ENCODE measurements at regions not wholly inside any gene's neighbourhood (a gene's known extent, or its start where the extent isn't known, plus 50 kb on each side); places are given as distances from the start of the nearest gene placed in this dataset.

GRCh38 chr2:220270481-220271070 is 643.1 kb downstream of the SLC4A3 start:
- DNase-seq = no peak

DNA sequence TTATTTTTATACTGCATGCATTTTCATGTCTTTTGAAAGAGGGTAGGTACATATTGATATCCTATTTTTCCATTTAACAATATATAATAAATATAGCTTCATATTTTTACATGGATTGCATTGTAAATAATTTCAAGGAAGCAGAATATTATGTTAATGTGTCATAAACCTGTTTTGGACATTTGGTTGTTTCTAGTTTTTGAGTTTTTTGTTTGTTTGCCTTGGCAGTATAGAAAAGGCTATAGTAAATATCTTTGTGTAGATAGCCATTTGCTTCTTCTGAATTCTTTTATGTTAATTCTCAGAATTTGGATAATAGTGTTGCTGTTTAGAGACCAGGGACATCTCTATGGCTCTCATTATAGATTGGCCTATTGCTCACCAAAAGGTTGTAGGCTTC is 645.2 kb downstream of the SLC4A3 start:
- no peak for DNase-seq

DNA sequence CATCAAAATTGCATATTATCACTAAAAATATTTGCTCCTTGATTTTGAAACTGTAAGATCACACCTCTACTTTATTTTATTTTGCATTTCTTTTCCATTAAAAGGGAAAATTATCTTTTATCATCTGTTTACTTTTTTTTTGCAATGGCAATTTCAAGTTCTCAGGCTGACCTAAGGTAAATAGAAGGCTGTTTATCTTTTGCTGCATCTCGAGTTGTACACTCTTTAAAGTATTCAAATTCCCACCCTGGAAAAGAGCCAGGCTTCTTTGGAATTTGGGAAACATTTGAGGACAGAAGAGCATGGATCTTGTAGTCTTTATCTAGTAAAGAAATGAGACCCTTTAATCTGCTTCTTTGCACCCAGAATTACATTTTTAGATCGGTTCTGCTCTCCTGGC is 645.7 kb downstream of the SLC4A3 start:
- DNase-seq = no peak

- DNase-seq = no peak
These were observed 648.0 kb downstream of the SLC4A3 start for GRCh38 chr2:220275454-220275853.

GRCh38 chr2:220276741-220277444 is 649.5 kb downstream of the SLC4A3 start:
- no peak for DNase-seq

DNA sequence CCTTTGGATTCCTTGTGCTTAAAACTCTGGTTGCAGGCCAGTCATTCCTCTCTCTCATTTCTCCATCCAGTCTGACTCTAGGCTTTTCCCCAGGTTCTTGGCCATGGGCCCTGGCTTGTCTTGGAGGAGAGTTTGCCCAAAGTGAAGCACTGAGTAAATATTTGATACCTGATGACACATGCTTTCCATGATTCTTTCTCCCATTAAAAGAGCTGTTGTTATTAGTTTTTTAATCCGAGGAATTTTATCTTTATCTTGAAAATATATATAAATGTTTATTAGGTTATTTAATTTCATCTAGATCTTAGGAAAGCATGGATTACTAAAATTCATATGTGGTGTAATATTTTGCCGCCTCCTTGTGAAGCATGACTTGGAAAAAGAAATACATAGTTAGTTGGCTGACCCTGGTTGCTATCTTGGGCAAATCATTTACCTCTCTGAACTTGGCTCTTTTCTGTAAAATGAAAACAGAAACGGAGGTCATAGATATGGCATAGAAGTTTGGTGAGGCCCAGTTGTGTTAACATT is 650.1 kb downstream of the SLC4A3 start:
- no peak for DNase-seq

DNA sequence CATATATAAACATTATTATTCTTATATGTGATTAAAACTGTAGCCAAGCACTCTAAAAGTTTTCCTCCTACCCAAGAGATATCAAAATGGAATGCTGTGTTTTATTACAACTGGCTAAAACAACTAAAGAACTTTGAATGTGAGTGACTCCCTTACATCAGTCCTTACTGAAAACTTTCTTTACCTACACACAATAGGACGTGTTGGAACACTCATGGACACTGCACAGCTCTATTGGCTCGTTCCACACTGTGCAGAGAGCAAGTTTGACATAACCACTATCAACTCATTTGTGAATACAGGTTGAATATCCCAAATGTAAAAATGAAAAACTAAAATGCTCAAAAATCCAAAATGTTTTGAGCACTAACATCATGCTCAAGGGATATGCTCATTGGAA is 650.6 kb downstream of the SLC4A3 start:
- no peak for DNase-seq

- DNase-seq = no peak
These were observed 651.9 kb downstream of the SLC4A3 start for GRCh38 chr2:220279372-220279771.

GRCh38 chr2:220279840-220280239 is 652.4 kb downstream of the SLC4A3 start:
- DNase-seq = no peak

DNA sequence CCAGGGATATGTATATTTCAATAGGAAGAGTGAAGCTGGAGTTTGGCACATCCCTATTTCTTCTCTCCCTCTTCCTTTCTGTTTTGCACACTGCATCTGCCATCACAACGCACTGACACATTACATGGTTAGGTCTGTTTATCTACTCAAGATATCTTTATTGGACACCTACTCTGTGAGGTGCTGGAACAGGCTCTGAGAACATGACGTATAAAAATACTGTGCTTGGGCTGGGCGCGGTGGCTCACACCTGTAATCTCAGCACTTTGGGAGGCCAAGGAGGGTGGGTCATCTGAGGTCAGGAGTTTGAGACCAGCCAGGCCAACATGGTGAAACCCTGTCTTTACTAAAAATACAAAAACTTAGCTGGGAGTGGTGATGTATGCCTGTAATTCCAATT is 653.3 kb downstream of the SLC4A3 start:
- DNase-seq = no peak

GRCh38 chr2:220281771-220282170 is 654.3 kb downstream of the SLC4A3 start:
- DNase-seq = no peak

DNA sequence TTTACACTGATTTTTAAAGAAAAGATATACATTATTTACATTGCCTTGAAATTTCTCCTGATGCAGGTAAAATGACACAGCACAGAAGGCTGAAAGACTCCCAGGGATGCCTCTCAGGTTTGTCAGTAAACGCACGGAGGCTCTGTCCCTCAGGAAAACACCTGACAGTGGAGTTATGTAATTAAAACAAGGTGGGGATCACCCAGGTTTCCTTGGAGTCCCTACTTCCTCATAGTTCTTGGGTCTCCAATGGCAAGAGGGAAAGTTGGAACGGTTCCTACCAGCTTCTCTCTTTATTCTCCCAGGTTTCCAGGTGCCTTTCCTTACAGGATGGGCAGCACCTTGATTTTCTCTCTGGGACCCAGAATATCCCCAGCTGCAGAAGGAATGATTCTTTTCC is 654.8 kb downstream of the SLC4A3 start:
- no peak for DNase-seq

DNA sequence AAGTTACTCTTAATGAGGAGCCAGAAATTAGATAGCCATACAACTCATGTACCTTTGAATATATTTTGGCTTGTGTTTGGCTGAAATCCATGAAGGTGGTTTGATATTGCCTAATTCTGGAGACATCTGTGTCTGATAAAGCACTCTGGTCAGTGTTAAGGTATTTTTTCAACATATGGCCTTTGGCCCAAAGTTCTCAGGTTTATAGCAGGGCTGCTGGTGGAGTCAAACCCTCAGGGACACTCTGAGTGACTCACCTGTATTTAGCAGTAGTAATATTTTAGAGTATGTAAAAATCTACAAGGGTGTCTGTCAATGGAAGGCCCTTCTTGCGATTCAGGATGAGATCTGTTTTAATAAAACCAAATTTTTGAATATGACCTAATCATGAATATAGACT is 666.5 kb downstream of the SLC4A3 start:
- no peak for DNase-seq

DNA sequence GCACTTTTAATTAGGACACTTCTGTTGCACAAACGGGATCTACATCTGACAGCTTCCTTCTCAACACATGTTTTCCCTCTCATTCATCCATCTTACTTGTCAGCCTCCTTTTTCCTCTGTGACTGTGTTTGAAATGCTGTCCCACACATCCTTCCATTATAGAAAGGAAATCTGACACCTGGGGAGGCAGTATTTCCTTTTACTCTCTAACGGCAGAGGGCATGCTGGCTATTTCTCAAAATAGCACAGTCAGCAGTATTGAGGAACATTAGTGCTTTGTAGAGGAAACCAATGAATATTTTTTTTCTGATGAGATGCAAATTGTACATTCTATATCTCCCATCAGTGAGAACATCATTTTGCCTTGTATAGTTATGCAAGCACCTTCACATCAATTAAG is 668.7 kb downstream of the SLC4A3 start:
- DNase-seq = no peak

DNA sequence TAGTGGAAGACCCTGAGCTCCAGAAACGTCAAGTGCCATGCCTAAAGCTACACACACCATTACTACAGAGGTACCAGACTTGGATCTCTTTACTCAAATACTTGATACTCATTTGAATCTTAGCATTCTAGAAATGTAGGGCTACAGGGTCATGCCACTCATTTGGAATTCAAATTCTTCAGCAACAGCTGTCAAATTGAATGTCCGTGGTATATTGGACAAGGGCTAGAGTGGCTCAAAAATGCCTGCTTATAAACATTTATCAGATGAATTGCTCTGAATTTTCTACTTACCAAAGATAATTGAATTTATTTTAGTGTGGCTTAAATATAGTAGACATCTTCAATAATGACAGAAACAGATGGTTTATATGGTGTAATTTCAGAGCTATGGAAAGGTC is 669.7 kb downstream of the SLC4A3 start:
- DNase-seq = no peak

GRCh38 chr2:220300806-220301205 is 673.4 kb downstream of the SLC4A3 start:
- DNase-seq = no peak

DNA sequence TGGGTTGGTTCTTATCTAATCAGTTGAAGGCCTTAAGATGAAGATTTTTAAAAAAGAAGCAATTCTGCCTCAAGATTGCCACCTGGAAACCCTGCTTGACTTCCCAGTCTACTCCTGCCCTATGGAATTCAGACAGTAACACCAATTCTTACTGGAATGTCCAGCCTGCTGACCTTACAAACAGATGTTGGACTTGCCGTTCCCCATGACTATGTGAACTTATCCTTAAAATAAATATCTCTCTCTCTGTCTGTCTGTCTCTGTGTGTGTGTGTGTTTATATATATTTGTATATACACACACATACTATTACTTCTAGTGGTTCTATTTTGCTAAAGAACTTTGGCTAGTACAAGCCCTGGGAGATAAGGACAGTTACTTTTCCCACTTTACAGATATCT is 675.3 kb downstream of the SLC4A3 start:
- no peak for DNase-seq

- DNase-seq = no peak
These were observed 681.8 kb downstream of the SLC4A3 start for GRCh38 chr2:220309215-220309614.

- no peak for DNase-seq
These were observed 683.0 kb downstream of the SLC4A3 start for GRCh38 chr2:220310451-220310861.

DNA sequence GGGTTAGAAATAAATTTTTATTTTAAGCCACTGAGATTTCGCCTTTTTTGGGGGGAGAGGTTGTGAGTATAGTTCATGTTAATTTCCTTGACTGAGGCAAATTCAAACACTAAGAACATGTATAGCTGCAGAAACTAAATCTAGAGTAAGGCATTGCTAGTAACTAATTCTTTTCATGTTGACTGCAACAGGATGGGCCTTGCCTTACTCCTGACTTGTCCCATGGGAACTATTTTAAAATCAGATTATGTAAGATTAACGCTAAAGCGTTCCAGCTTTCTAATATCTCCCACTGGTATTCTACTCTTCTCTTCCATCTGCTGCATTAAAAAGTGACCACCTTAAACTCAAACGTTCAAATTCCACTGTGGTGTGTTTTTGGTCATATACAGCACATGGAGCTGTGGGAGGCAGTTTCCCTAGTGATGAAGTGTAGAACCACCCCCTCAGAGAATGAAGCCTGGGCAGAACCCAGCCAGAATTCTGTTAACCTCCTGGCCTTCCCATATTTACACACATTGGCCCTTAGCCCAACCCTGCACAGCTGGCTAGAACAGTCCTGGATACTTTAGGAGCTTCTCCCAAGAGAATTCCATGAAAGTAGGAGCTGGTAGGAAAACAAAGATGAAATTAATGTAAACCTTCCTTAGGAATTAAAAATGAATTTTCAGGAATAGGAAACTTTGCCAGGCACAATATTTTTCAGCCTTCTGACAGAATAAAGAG is 687.8 kb downstream of the SLC4A3 start:
- DNase-seq = no peak

- no peak for DNase-seq
These were observed 690.6 kb downstream of the SLC4A3 start for GRCh38 chr2:220318037-220318436.

DNA sequence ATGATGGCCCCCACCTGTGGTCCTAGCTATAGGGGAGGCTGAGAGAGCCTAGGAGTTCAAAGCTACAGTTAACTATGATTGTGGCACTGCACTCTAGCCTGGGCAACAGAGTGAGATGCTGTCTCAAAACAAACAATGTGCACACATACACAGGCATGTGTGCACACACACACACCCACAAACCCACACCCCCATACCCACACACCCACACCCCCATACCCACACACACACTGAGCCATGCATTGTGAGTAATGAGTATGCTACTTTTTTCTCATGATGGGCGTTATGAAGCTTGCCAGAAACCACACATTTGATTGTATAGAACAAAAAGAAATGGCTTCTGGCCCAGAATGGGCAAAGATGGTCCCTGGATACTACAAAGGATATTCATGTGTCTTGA is 691.1 kb downstream of the SLC4A3 start:
- DNase-seq = no peak

DNA sequence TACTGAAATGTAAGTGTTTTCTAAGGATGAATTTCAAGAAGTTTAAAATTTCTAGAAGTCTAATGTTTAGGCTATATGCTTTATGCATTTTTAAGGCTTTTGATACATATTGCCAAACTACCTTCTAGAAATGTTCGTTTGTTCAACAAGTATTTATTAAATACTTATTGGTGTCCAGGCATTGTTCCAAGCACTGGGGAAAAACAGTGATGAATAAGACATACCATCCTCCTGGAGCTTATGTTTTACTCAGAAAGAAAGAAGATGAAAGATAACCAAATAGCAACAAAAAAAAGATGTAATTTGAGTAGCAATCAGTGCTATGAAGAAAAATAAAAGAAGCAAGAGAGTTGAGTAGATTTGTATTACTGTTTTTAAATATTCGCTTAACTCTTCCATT is 692.9 kb downstream of the SLC4A3 start:
- no peak for DNase-seq
